ENCODE measurements at regions not wholly inside any gene's neighbourhood (a gene's known extent, or its start where the extent isn't known, plus 50 kb on each side); places are given as distances from the start of the nearest gene placed in this dataset.

GRCh38 chr17:77772899-77773358, 185.6 kb upstream of the TNRC6C start:
- peak overlapping the region; percentile 94 for H4K91ac ChIP-seq (replicated peaks; ENCODE audit: insufficient read length, low read length)
- POLR2A ChIA-PET (ENCODE audit: partially characterized antibody): interaction anchor here (1.1 kb wide), 1 partner anchor 14 kb away, joined by 4 read pairs; no protein-coding TSS in a partner anchor
- no peaks in the 10 kb centered on the region for H3K79me2 ChIP-seq (ENCODE audit: control insufficient read depth in 1 of 2, insufficient read depth in 2 of 2, low read length in 2 of 2)
- H4K5ac ChIP-seq (ENCODE audit: insufficient read length, low read depth, low read length): no peak overlapping the region
- peak overlapping the region; percentile 100 for H3K18ac ChIP-seq (ENCODE audit: extremely low read depth, low read length)
- no peak overlapping the region; a peak in 1 of 7 replicates for H3K9ac ChIP-seq (replicated peaks in 1 of 4; ENCODE audit: extremely low read depth in 1 of 4, low read depth in 3 of 4, low read length in 3 of 4)
- no peaks in the 10 kb centered on the region for H3K79me1 ChIP-seq (ENCODE audit: low read depth, low read length)
- DNase-seq (ENCODE audit: low read depth in 1 of 2, low spot score in 2 of 2): peak in 1 of 2 experiments; percentile 74
- H2BK5ac ChIP-seq (ENCODE audit: low read depth, low read length): peak overlapping the region; percentile 87; the same call in 1 of the 2 replicates
- no peak overlapping the region for H2AK5ac ChIP-seq (ENCODE audit: low read depth, low read length)
- CTCF ChIA-PET (ENCODE audit: partially characterized antibody): interaction anchor here (0.6 to 6.0 kb wide), 24 partner anchors 10 to 343 kb away, joined by 3 to 42 read pairs (median 4); no protein-coding TSS in a partner anchor
- H3K4me2 ChIP-seq (ENCODE audit: insufficient read depth in 1 of 2, low read depth in 2 of 2, low read length in 2 of 2): peak overlapping the region in 1 of 2 experiments; percentile 53; a peak in 3 of 4 replicates
- peak overlapping the region; percentile 61; the same call in 1 of the 2 replicates for H2BK20ac ChIP-seq (ENCODE audit: low read length)
- H4K8ac ChIP-seq (ENCODE audit: extremely low read depth, insufficient read depth, low read length): no peak overlapping the region
- no peaks in the 10 kb centered on the region for H4K20me1 ChIP-seq (replicated peaks in 1 of 2; ENCODE audit: control insufficient read depth in 1 of 2, insufficient read depth in 2 of 2, low read length in 2 of 2)
- H3K9me3 ChIP-seq (ENCODE audit: insufficient read depth in 2 of 2, low read depth in 1 of 2, low read length in 1 of 2): no peaks in the 10 kb centered on the region
- no peaks in the 10 kb centered on the region; the same call in 1 of the 2 replicates for H3K23me2 ChIP-seq (ENCODE audit: low read depth, low read length)
- no peak overlapping the region for H3K56ac ChIP-seq (replicated peaks; ENCODE audit: insufficient read length, low read depth, low read length)
- no peak overlapping the region for H2BK120ac ChIP-seq (replicated peaks; ENCODE audit: low read depth, low read length)
- H2BK15ac ChIP-seq (ENCODE audit: low read length): peak overlapping the region; percentile 53; the same call in 1 of the 2 replicates
- peak overlapping the region; percentile 95; the same call in 1 of the 2 replicates for H2BK12ac ChIP-seq (ENCODE audit: low read depth, low read length)
- no peak overlapping the region for H3K27ac ChIP-seq (ENCODE audit: low read depth, low read length)
- TF ChIP-seq CTCF (IDR thresholded peaks at IDR 0.05; ENCODE audit: control extremely low read depth in 1 of 3, insufficient read depth in 1 of 3, low read depth in 1 of 3, low read length in 3 of 3): peak in 2 of 3 experiments; percentile 17 to 39; a peak in 3 of 4 replicates
- TF ChIP-seq RAD21 (IDR thresholded peaks at IDR 0.05 in 1 of 2, conservative IDR thresholded peaks at IDR 0.05 in 1 of 2; ENCODE audit: low read depth in 2 of 2, low read length in 2 of 2): peak; percentile 27 to 50; a peak in 3 of 4 replicates
- no peak for TF ChIP-seq YY1 (IDR thresholded peaks at IDR 0.05; ENCODE audit: low read depth, low read length)
- H3K4ac ChIP-seq (replicated peaks; ENCODE audit: insufficient read length, low read depth, low read length): peak overlapping the region; percentile 86
- H3K4me3 ChIP-seq (ENCODE audit: extremely low read depth in 1 of 4, insufficient read depth in 2 of 4, low read depth in 3 of 4, low read length in 4 of 4): peak overlapping the region in 1 of 4 experiments; percentile 14; a peak in 1 of 8 replicates
- peaks cover 0 to 3% (median 0%) of the 10 kb centered on the region in 4 experiments; a peak in 3 of 7 replicates for H3K27me3 ChIP-seq (replicated peaks in 1 of 4; ENCODE audit: control insufficient read depth in 3 of 4, extremely low read depth in 1 of 4, insufficient read depth in 3 of 4, low read length in 3 of 4)
- 59% methylated on average over 6 of the region's 6 CpGs; no CpG with 5 or more reads in 1 of the 2 experiments for WGBS, 2 experiments (ENCODE audit: extremely low coverage in 1 of 2, insufficient coverage in 1 of 2, insufficient read length in 1 of 2, insufficient replicate concordance in 2 of 2, low coverage in 1 of 2, low lambda C conversion rate in 2 of 2, missing lambda C conversion rate in 1 of 2)
- H3K14ac ChIP-seq (ENCODE audit: insufficient read length): no peak overlapping the region
- H3K23ac ChIP-seq (ENCODE audit: insufficient read length): no peak overlapping the region
- H3K36me3 ChIP-seq (ENCODE audit: control insufficient read depth in 2 of 4, insufficient read depth in 4 of 4, low read length in 3 of 4): no peaks in the 10 kb centered on the region
- peaks cover 0 to 6% (median 5%) of the 10 kb centered on the region in 4 experiments; a peak in 4 of 7 replicates for H3K4me1 ChIP-seq (replicated peaks in 1 of 4; ENCODE audit: control insufficient read depth in 3 of 4, insufficient read depth in 4 of 4, low read length in 3 of 4)
- FAIRE-seq: no peak
- H2AFZ ChIP-seq (ENCODE audit: low read length): peak overlapping the region; percentile 93
